ENCODE measurements at regions not wholly inside any gene's neighbourhood (a gene's known extent, or its start where the extent isn't known, plus 50 kb on each side); places are given as distances from the start of the nearest gene placed in this dataset.

DNA sequence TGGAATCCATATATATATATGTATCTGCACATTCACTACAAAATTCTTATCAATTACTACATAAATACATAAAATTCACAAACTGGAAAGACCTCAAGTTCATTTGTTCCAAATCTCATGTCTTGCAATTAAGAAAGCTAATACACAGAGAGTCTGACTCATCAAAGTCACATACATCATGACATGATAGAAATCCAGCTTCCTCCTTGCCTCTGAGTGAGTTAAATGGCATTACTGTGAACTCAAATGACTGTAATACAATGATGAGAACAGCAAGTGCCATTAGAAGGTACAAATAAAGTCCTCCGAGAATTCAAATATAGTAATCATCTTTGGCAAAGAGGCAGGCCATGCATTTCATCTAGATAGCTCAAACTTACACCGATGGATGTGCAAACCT, 55.1 kb upstream of the AGTR1 start:
- H3K9me3 Mint-ChIP-seq (ENCODE audit: unreplicated experiment), result no peaks in the 10 kb centered on the region
- H3K4me1 Mint-ChIP-seq (ENCODE audit: low read depth, unreplicated experiment), result peaks cover 20% of the 10 kb centered on the region
- H3K27me3 Mint-ChIP-seq (ENCODE audit: low read depth, unreplicated experiment), result no peaks in the 10 kb centered on the region
- H3K4me1 ChIP-seq (ENCODE audit: insufficient read depth, low read length), result peaks cover 15% of the 10 kb centered on the region
- no peaks in the 10 kb centered on the region for H3K36me3 Mint-ChIP-seq (ENCODE audit: low read depth, unreplicated experiment)
- H3K9me3 ChIP-seq (ENCODE audit: insufficient read depth, low read depth, low read length), result no peaks in the 10 kb centered on the region
- H2AFZ ChIP-seq (ENCODE audit: low read depth, low read length), result no peak overlapping the region
- no peak overlapping the region for H3K27ac ChIP-seq (ENCODE audit: low read depth, low read length)
- DNase-seq (ENCODE audit: low read depth), result peak; percentile 47
- H3K4me3 ChIP-seq (ENCODE audit: insufficient read depth, low read depth, low read length), result no peak overlapping the region
- no peak overlapping the region for H3K27ac Mint-ChIP-seq (ENCODE audit: unreplicated experiment)
- H3K36me3 ChIP-seq (ENCODE audit: insufficient read depth, low read length), result no peaks in the 10 kb centered on the region
- no peaks in the 10 kb centered on the region for H4K20me1 ChIP-seq (ENCODE audit: insufficient read depth, low read length)
- no peaks in the 10 kb centered on the region for H3K79me2 ChIP-seq (ENCODE audit: insufficient read depth, low read length)
- FAIRE-seq, result no peak
- no peak overlapping the region for H3K4me3 Mint-ChIP-seq (ENCODE audit: unreplicated experiment)
- H3K9ac ChIP-seq (ENCODE audit: low read length), result no peak overlapping the region
- H3K4me2 ChIP-seq (ENCODE audit: low read length), result no peak overlapping the region
- TF ChIP-seq EZH2 (IDR thresholded peaks at IDR 0.05; ENCODE audit: insufficient read depth, low read length), result no peak
- TF ChIP-seq, protein P1, sequence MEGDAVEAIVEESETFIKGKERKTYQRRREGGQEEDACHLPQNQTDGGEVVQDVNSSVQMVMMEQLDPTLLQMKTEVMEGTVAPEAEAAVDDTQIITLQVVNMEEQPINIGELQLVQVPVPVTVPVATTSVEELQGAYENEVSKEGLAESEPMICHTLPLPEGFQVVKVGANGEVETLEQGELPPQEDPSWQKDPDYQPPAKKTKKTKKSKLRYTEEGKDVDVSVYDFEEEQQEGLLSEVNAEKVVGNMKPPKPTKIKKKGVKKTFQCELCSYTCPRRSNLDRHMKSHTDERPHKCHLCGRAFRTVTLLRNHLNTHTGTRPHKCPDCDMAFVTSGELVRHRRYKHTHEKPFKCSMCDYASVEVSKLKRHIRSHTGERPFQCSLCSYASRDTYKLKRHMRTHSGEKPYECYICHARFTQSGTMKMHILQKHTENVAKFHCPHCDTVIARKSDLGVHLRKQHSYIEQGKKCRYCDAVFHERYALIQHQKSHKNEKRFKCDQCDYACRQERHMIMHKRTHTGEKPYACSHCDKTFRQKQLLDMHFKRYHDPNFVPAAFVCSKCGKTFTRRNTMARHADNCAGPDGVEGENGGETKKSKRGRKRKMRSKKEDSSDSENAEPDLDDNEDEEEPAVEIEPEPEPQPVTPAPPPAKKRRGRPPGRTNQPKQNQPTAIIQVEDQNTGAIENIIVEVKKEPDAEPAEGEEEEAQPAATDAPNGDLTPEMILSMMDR (IDR thresholded peaks at IDR 0.05; ENCODE audit: insufficient read depth, low read depth, low read length), result no peak
- H3K27me3 ChIP-seq (ENCODE audit: insufficient read depth, low read length), result no peaks in the 10 kb centered on the region

DNA sequence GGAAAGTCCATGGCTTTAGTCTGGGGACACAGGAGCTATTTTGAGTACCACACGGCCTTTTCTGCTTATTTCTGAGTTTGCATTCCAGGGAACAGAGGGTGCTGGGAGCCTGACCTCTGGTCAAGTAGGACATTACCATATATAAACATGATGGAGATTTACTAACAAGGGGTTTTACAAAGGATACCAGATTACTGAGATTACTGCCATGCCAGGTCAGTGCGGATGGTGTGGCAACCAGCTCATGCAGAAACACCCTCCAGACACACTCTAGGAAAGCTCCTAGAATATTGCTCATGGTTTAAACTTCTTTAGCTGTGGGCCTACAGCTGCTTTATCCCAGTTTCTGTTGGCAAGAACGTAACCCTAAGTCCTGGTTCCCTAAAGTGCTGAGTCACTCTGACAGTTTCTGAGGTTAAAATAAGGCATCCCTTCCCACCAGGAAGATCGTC, 54.3 kb upstream of the AGTR1 start:
- peak overlapping the region; percentile 79 for H3K27ac Mint-ChIP-seq (ENCODE audit: unreplicated experiment)
- H3K4me3 Mint-ChIP-seq (ENCODE audit: unreplicated experiment), result no peak overlapping the region
- H3K4me1 Mint-ChIP-seq (ENCODE audit: low read depth, unreplicated experiment), result peaks cover 26% of the 10 kb centered on the region
- Histone ChIP-seq H3K9ac (ENCODE audit: low read length) (peak overlapping the region; percentile 18), H3K9me3 (ENCODE audit: insufficient read depth, low read depth, low read length) (no peaks in the 10 kb centered on the region), H3K27ac (ENCODE audit: low read depth, low read length) (peak overlapping the region; percentile 45), H3K4me2 (ENCODE audit: low read length) (peak overlapping the region; percentile 42), H3K36me3 (ENCODE audit: insufficient read depth, low read length) (no peaks in the 10 kb centered on the region), H3K4me1 (ENCODE audit: insufficient read depth, low read length) (peaks cover 19% of the 10 kb centered on the region), H3K27me3 (ENCODE audit: insufficient read depth, low read length) (no peaks in the 10 kb centered on the region), H4K20me1 (ENCODE audit: insufficient read depth, low read length) (no peaks in the 10 kb centered on the region), H3K79me2 (ENCODE audit: insufficient read depth, low read length) (no peaks in the 10 kb centered on the region), H3K4me3 (ENCODE audit: insufficient read depth, low read depth, low read length) (no peak overlapping the region), H2AFZ (ENCODE audit: low read depth, low read length) (peak overlapping the region; percentile 57)
- DNase-seq (ENCODE audit: low read depth) (peak; percentile 90), FAIRE-seq (peak; percentile 73)
- no peaks in the 10 kb centered on the region for H3K9me3 Mint-ChIP-seq (ENCODE audit: unreplicated experiment)
- no peaks in the 10 kb centered on the region for H3K36me3 Mint-ChIP-seq (ENCODE audit: low read depth, unreplicated experiment)
- H3K27me3 Mint-ChIP-seq (ENCODE audit: low read depth, unreplicated experiment), result no peaks in the 10 kb centered on the region
- TF ChIP-seq EZH2 (IDR thresholded peaks at IDR 0.05; ENCODE audit: insufficient read depth, low read length), result no peak
- TF ChIP-seq, protein P1 (IDR thresholded peaks at IDR 0.05; ENCODE audit: insufficient read depth, low read depth, low read length), result no peak

DNA sequence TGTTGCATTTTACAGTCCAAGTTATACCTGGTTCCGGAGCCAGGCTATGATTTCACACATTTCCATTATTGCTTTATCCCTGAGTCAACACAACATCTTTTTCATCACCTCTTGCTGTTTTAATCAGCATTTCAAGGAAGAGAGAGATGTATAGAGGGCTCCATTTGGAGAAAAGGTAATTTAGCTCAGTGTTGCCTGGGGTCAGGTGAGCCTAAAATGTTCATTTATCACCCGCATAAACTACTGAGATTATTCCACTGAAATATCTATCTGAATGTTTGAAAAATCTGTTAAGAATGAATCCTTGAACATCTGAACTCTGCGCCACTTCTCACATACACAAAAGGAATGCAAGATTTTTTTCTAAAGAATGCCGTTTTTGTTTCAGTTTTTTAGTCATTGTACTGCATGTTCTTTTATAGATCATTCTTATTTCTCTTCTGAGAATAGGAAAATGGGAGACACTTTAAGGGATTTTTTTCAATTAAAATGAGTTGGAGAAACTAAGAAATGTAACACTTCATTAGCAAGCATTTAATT, 51.5 kb upstream of the AGTR1 start:
- Histone ChIP-seq H3K27ac (ENCODE audit: low read depth, low read length) (no peak overlapping the region), H4K20me1 (ENCODE audit: insufficient read depth, low read length) (no peaks in the 10 kb centered on the region), H3K79me2 (ENCODE audit: insufficient read depth, low read length) (no peaks in the 10 kb centered on the region), H3K27me3 (ENCODE audit: insufficient read depth, low read length) (no peaks in the 10 kb centered on the region), H3K4me3 (ENCODE audit: insufficient read depth, low read depth, low read length) (no peak overlapping the region), H3K9me3 (ENCODE audit: insufficient read depth, low read depth, low read length) (no peaks in the 10 kb centered on the region), H3K4me2 (ENCODE audit: low read length) (no peak overlapping the region), H3K36me3 (ENCODE audit: insufficient read depth, low read length) (no peaks in the 10 kb centered on the region), H3K4me1 (ENCODE audit: insufficient read depth, low read length) (peaks cover 31% of the 10 kb centered on the region), H2AFZ (ENCODE audit: low read depth, low read length) (no peak overlapping the region), H3K9ac (ENCODE audit: low read length) (no peak overlapping the region)
- Mint-ChIP-seq H3K9me3 (ENCODE audit: unreplicated experiment) (no peaks in the 10 kb centered on the region), H3K27ac (ENCODE audit: unreplicated experiment) (no peak overlapping the region), H3K4me1 (ENCODE audit: low read depth, unreplicated experiment) (peaks cover 35% of the 10 kb centered on the region), H3K4me3 (ENCODE audit: unreplicated experiment) (no peak overlapping the region), H3K36me3 (ENCODE audit: low read depth, unreplicated experiment) (no peaks in the 10 kb centered on the region), H3K27me3 (ENCODE audit: low read depth, unreplicated experiment) (no peaks in the 10 kb centered on the region)
- FAIRE-seq, result peak; percentile 73
- DNase-seq (ENCODE audit: low read depth), result peak; percentile 10
- no peak for TF ChIP-seq EZH2 (IDR thresholded peaks at IDR 0.05; ENCODE audit: insufficient read depth, low read length)
- TF ChIP-seq, protein P1 (IDR thresholded peaks at IDR 0.05; ENCODE audit: insufficient read depth, low read depth, low read length), result no peak
